ENCODE measurements at regions not wholly inside any gene's neighbourhood (a gene's known extent, or its start where the extent isn't known, plus 50 kb on each side); places are given as distances from the start of the nearest gene placed in this dataset.
"Not testable (repeated sequence)": the region's sequence is repeated elsewhere in the genome, so short reads cannot be mapped to it uniquely, and the experiment has no call there.

GRCh38 chr16:52309446-52310416, 237.2 kb downstream of the TOX3 start:
- DNase-seq, result no peak

GRCh38 chr16:52308051-52308450, 238.9 kb downstream of the TOX3 start:
- no peak for DNase-seq

GRCh38 chr16:52301026-52301425, 245.9 kb downstream of the TOX3 start:
- DNase-seq, result no peak

- DNase-seq, result no peak
Observed at GRCh38 chr16:52298769-52299168, 248.2 kb downstream of the TOX3 start.

- not testable (repeated sequence) for DNase-seq
Observed at GRCh38 chr16:52296706-52297315, 250.1 kb downstream of the TOX3 start.

- DNase-seq, result no peak
Observed at GRCh38 chr16:52296076-52296475, 250.9 kb downstream of the TOX3 start.

- no peak for DNase-seq
Observed at GRCh38 chr16:52294660-52295059, 252.3 kb downstream of the TOX3 start.

GRCh38 chr16:52293204-52293603, 253.7 kb downstream of the TOX3 start:
- no peak for DNase-seq

GRCh38 chr16:52283584-52284375, 263.2 kb downstream of the TOX3 start:
- no peak for DNase-seq

GRCh38 chr16:52283018-52283417, 263.9 kb downstream of the TOX3 start:
- no peak for DNase-seq

GRCh38 chr16:52280086-52280485, 266.9 kb downstream of the TOX3 start:
- no peak for DNase-seq

GRCh38 chr16:52271088-52271750, 275.7 kb downstream of the TOX3 start:
- no peak for DNase-seq

GRCh38 chr16:52265446-52265861, 281.5 kb downstream of the TOX3 start:
- no peak for DNase-seq

- DNase-seq, result no peak
Observed at GRCh38 chr16:52257534-52257933, 289.4 kb downstream of the TOX3 start.

GRCh38 chr16:52256310-52257078, 290.4 kb downstream of the TOX3 start:
- DNase-seq, result no peak

- DNase-seq, result no peak
Observed at GRCh38 chr16:52254746-52255145, 292.2 kb downstream of the TOX3 start.

GRCh38 chr16:52252680-52253079, 294.3 kb downstream of the TOX3 start:
- DNase-seq, result no peak

- no peak for DNase-seq
Observed at GRCh38 chr16:52251495-52251894, 295.4 kb downstream of the TOX3 start.

- DNase-seq, result no peak
Observed at GRCh38 chr16:52247737-52248136, 299.2 kb downstream of the TOX3 start.

GRCh38 chr16:52238710-52239109, 308.2 kb downstream of the TOX3 start:
- no peak for DNase-seq

- DNase-seq, result no peak
Observed at GRCh38 chr16:52237823-52238222, 309.1 kb downstream of the TOX3 start.

GRCh38 chr16:52235186-52235585, 311.8 kb downstream of the TOX3 start:
- DNase-seq, result no peak

All from GF-D8 (cell line).